Neuronal stem cell (in vitro differentiated cells): ENCODE measurements at regions not wholly inside any gene's neighbourhood (a gene's known extent, or its start where the extent isn't known, plus 50 kb on each side); places are given as distances from the start of the nearest gene placed in this dataset.

Experiments used
- DNase-seq: peaks from one replicate; pipeline ENCODE4 v3.0.0-alpha.2; 2013; ENCODE audit warnings: low spot score
- H2AFZ ChIP-seq: one replicate; pipeline ENCODE4 v1.6.1; 2013; ENCODE audit warnings: mild to moderate bottlenecking, low read length, inconsistent platforms
- H2AK5ac ChIP-seq: 2 replicates; pipeline ENCODE4 v1.6.1; 2013; ENCODE audit warnings: low read depth, mild to moderate bottlenecking, inconsistent platforms, low read length, moderate library complexity, mixed read lengths
- H2BK120ac ChIP-seq: 2 replicates; pipeline ENCODE4 v1.6.1; 2013; ENCODE audit warnings: low read depth, mild to moderate bottlenecking, inconsistent platforms, low read length, moderate library complexity, mixed read lengths
- H2BK12ac ChIP-seq: one replicate; pipeline ENCODE4 v1.6.1; 2013; ENCODE audit warnings: low read length, inconsistent platforms
- H2BK15ac ChIP-seq: 2 replicates; pipeline ENCODE4 v1.6.1; 2013; ENCODE audit warnings: mild to moderate bottlenecking, low read length, inconsistent platforms, mixed read lengths
- H2BK5ac ChIP-seq: one replicate; pipeline ENCODE4 v1.6.1; 2013; ENCODE audit warnings: inconsistent platforms, mild to moderate bottlenecking, low read length, moderate library complexity
- H3K14ac ChIP-seq: one replicate; pipeline ENCODE4 v1.6.1; 2013; ENCODE audit warnings: low read length, inconsistent platforms
- H3K18ac ChIP-seq: 2 replicates; pipeline ENCODE4 v1.6.1; 2013; ENCODE audit warnings: low read length, inconsistent platforms
- H3K23ac ChIP-seq: 2 replicates; pipeline ENCODE4 v1.6.1; 2013; ENCODE audit warnings: low read depth, mild to moderate bottlenecking, mixed read lengths, low read length, inconsistent platforms; ENCODE audit not compliant: poor library complexity
- H3K27ac ChIP-seq: replicated peaks from 3 replicates; pipeline ENCODE4 v1.5.1; 2013; ENCODE audit warnings: low read length, inconsistent platforms
- H3K27me3 ChIP-seq, 3 experiments: 2 replicates each; pipeline ENCODE4 v1.6.1; 2013; ENCODE audit warnings: low read length in 3 of 3, mild to moderate bottlenecking in 2 of 3, inconsistent platforms in 1 of 3, low read depth in 1 of 3, mixed read lengths in 1 of 3, moderate library complexity in 1 of 3; ENCODE audit not compliant: control insufficient read depth in 3 of 3, insufficient read depth in 3 of 3
- H3K36me3 ChIP-seq, 2 donors: replicated peaks in 1 of 2; 2 replicates each; pipeline ENCODE4 v1.6.1; 2013; ENCODE audit warnings: low read length in 2 of 2; ENCODE audit not compliant: control insufficient read depth in 2 of 2, insufficient read depth in 2 of 2
- H3K4ac ChIP-seq: 2 replicates; pipeline ENCODE4 v1.6.1; 2013; ENCODE audit warnings: inconsistent platforms, mild to moderate bottlenecking, low read length, moderate library complexity
- H3K4me1 ChIP-seq, 2 donors: 1 replicate in 1 of 2; 2 replicates in 1 of 2; pipeline ENCODE4 v1.6.1; 2013; ENCODE audit warnings: low read length in 2 of 2, low read depth in 1 of 2; ENCODE audit not compliant: control insufficient read depth in 2 of 2, insufficient read depth in 1 of 2
- H3K4me2 ChIP-seq: one replicate; pipeline ENCODE4 v1.6.1; 2013; ENCODE audit warnings: mild to moderate bottlenecking, low read length, inconsistent platforms; ENCODE audit not compliant: insufficient read depth, poor library complexity, severe bottlenecking
- H3K4me3 ChIP-seq, 2 donors: 2 replicates each; pipeline ENCODE4 v1.5.1; 2013; ENCODE audit warnings: low read length in 2 of 2, mild to moderate bottlenecking in 2 of 2, inconsistent platforms in 1 of 2, moderate library complexity in 1 of 2
- H3K79me1 ChIP-seq: one replicate; pipeline ENCODE4 v1.6.1; 2013; ENCODE audit warnings: low read depth, mild to moderate bottlenecking, inconsistent platforms, low read length, moderate library complexity
- H3K9ac ChIP-seq: one replicate; pipeline ENCODE4 v1.6.1; 2013; ENCODE audit warnings: mild to moderate bottlenecking, low read depth, low read length, inconsistent platforms; ENCODE audit not compliant: poor library complexity
- H3K9me3 ChIP-seq, 2 donors: replicated peaks in 1 of 2; 2 replicates each; pipeline versions ENCODE3 to v1.6.1; 2013; ENCODE audit warnings: low read length in 2 of 2, mild to moderate bottlenecking in 2 of 2, inconsistent platforms in 1 of 2, low read depth in 1 of 2, mixed read lengths in 1 of 2, moderate library complexity in 1 of 2; ENCODE audit not compliant: control insufficient read depth in 2 of 2, insufficient read depth in 1 of 2
- H4K8ac ChIP-seq: one replicate; pipeline ENCODE4 v1.6.1; 2013; ENCODE audit warnings: low read depth, mild to moderate bottlenecking, inconsistent platforms, low read length, moderate library complexity
- H4K91ac ChIP-seq: one replicate; pipeline ENCODE4 v1.6.1; 2013; ENCODE audit warnings: low read length, low read depth, mild to moderate bottlenecking, inconsistent platforms; ENCODE audit not compliant: poor library complexity
- WGBS, 2 donors: extraction: QIAGEN DNeasy Blood & Tissue Kit; methylation state at CpG; one replicate each; pipeline ENCODE4 v1.1.7; 2013; ENCODE audit warnings: missing lambda C conversion rate in 2 of 2, mixed read lengths in 1 of 2; ENCODE audit not compliant: insufficient read length in 2 of 2, insufficient replicate concordance in 1 of 2; ENCODE audit errors: extremely low coverage in 2 of 2; 5-methylcytosine and 5-hydroxymethylcytosine counted together

- Histone ChIP-seq H3K27ac (no peak overlapping the region), H3K9ac (no peak overlapping the region), H3K23ac (no peak overlapping the region), H3K14ac (no peak overlapping the region), H2BK5ac (no peak overlapping the region), H3K18ac (no peak overlapping the region), H4K8ac (no peak overlapping the region), H2AFZ (no peak overlapping the region), H3K4me1 (peaks cover 0 to 2% of the 10 kb centered on the region in 2 donors), H3K36me3 (no peaks in the 10 kb centered on the region), H2BK120ac (no peak overlapping the region), H2AK5ac (no peak overlapping the region), H3K9me3 (no peaks in the 10 kb centered on the region), H3K4ac (no peak overlapping the region), H3K27me3 (peaks cover 0 to 3% (median 0%) of the 10 kb centered on the region in 3 experiments), H2BK15ac (no peak overlapping the region), H3K79me1 (no peaks in the 10 kb centered on the region), H3K4me2 (no peak overlapping the region), H2BK12ac (no peak overlapping the region), H3K4me3 (no peak overlapping the region), H4K91ac (no peak overlapping the region)
- WGBS, 2 donors: no CpG with 5 or more reads among the region's 3 CpGs
- DNase-seq: no peak
Observed at GRCh38 chr20:41696428-41696827, 78.3 kb upstream of the CHD6 start.

GRCh38 chr20:41694796-41695195 lies 76.6 kb upstream of the CHD6 start:
- Histone ChIP-seq H2BK120ac (no peak overlapping the region), H4K91ac (no peak overlapping the region), H3K27me3 (peaks cover 0 to 3% (median 0%) of the 10 kb centered on the region in 3 experiments), H2AFZ (no peak overlapping the region), H2BK15ac (no peak overlapping the region), H3K18ac (no peak overlapping the region), H3K27ac (no peak overlapping the region), H3K23ac (no peak overlapping the region), H2BK12ac (no peak overlapping the region), H4K8ac (no peak overlapping the region), H3K9me3 (no peaks in the 10 kb centered on the region), H2AK5ac (no peak overlapping the region), H2BK5ac (no peak overlapping the region), H3K14ac (no peak overlapping the region), H3K4me3 (no peak overlapping the region), H3K9ac (no peak overlapping the region), H3K79me1 (no peaks in the 10 kb centered on the region), H3K4me2 (no peak overlapping the region), H3K36me3 (no peaks in the 10 kb centered on the region), H3K4ac (no peak overlapping the region), H3K4me1 (peaks cover 0 to 2% of the 10 kb centered on the region in 2 donors)
- DNase-seq: no peak
- WGBS, 2 donors: no CpG with 5 or more reads among the region's 2 CpGs

- Histone ChIP-seq H3K27me3 (peaks cover 0 to 3% (median 0%) of the 10 kb centered on the region in 3 experiments), H3K4me3 (peak overlapping the region; percentile 57 to 88), H3K4me2 (peak overlapping the region; percentile 75), H3K79me1 (no peaks in the 10 kb centered on the region), H2AFZ (peak overlapping the region; percentile 94), H3K4me1 (peaks cover 0 to 2% of the 10 kb centered on the region in 2 donors), H2BK5ac (no peak overlapping the region), H4K8ac (no peak overlapping the region), H3K14ac (no peak overlapping the region), H3K9ac (peak overlapping the region; percentile 78), H3K18ac (peak overlapping the region; percentile 90), H2BK12ac (no peak overlapping the region), H2BK120ac (no peak overlapping the region), H3K36me3 (no peaks in the 10 kb centered on the region), H4K91ac (no peak overlapping the region), H2BK15ac (no peak overlapping the region), H3K23ac (no peak overlapping the region), H3K27ac (peak overlapping the region; percentile 80), H3K4ac (no peak overlapping the region), H3K9me3 (no peaks in the 10 kb centered on the region), H2AK5ac (no peak overlapping the region)
- DNase-seq: peak; percentile 85
- WGBS, 2 donors: no CpG with 5 or more reads among the region's 33 CpGs
Observed at GRCh38 chr20:41693136-41693979, 75.2 kb upstream of the CHD6 start.

- Histone ChIP-seq H4K91ac (no peak overlapping the region), H3K23ac (no peak overlapping the region), H2BK5ac (no peak overlapping the region), H2AK5ac (no peak overlapping the region), H2AFZ (peak overlapping the region; percentile 94), H3K36me3 (no peaks in the 10 kb centered on the region), H3K4me3 (peak overlapping the region; percentile 57 to 88), H2BK15ac (no peak overlapping the region), H3K79me1 (no peaks in the 10 kb centered on the region), H3K18ac (peak overlapping the region; percentile 90), H2BK120ac (no peak overlapping the region), H3K27me3 (peaks cover 0 to 3% (median 0%) of the 10 kb centered on the region in 3 experiments), H3K27ac (peak overlapping the region; percentile 80), H2BK12ac (no peak overlapping the region), H3K4ac (no peak overlapping the region), H3K4me1 (peaks cover 0 to 2% of the 10 kb centered on the region in 2 donors), H3K9ac (peak overlapping the region; percentile 38), H3K14ac (no peak overlapping the region), H3K4me2 (peak overlapping the region; percentile 65), H4K8ac (no peak overlapping the region), H3K9me3 (no peaks in the 10 kb centered on the region)
- peak; percentile 79 for DNase-seq
- no CpG with 5 or more reads among the region's 29 CpGs for WGBS, 2 donors
Observed at GRCh38 chr20:41692479-41693135, 74.4 kb upstream of the CHD6 start.
